Brain microvascular endothelial cell (primary cell): ENCODE measurements at regions not wholly inside any gene's neighbourhood (a gene's known extent, or its start where the extent isn't known, plus 50 kb on each side); places are given as distances from the start of the nearest gene placed in this dataset.

Experiments
- DNase-seq: peaks from one replicate; pipeline ENCODE4 v3.0.0-alpha.2; 2020
- H3K27ac ChIP-seq: fragments of 250-450 bp; sonication (Bioruptor Pico); 2 replicates; pipeline ENCODE4 v1.5.1; 2020; ENCODE audit warnings: mild to moderate bottlenecking, moderate library complexity
- H3K27me3 ChIP-seq: fragments of 250-450 bp; sonication (Bioruptor Pico); replicated peaks from 2 replicates; pipeline ENCODE4 v1.5.1; 2020; ENCODE audit warnings: mild to moderate bottlenecking
- H3K36me3 ChIP-seq: fragments of 250-450 bp; sonication (Bioruptor Pico); replicated peaks from 2 replicates; pipeline ENCODE4 v1.5.1; 2020; ENCODE audit warnings: mild to moderate bottlenecking
- H3K4me3 ChIP-seq: 2 replicates; pipeline ENCODE4 v1.5.1; 2011; ENCODE audit warnings: low read depth, mild to moderate bottlenecking, control low read depth, low read length, moderate library complexity
- CTCF ChIP-seq: IDR thresholded peaks from 2 replicates; pipeline ENCODE4 v1.5.1; 2011; ENCODE audit warnings: low read depth, mild to moderate bottlenecking, moderate library complexity, low read length, control low read depth, inconsistent platforms; ENCODE audit errors: missing control alignments
- in situ Hi-C: cut with HindIII; loops from 2 replicates; pipeline ENCODE4 v1.10.0; 2017; ENCODE audit warnings: low sequenced_read_pairs, low pct_ligation_motif_present

GRCh38 chr12:115404761-115405470, 720.9 kb upstream of the TBX3 start:
- no peaks in the 10 kb centered on the region for H3K27me3 ChIP-seq
- H3K27ac ChIP-seq, result peak overlapping the region; percentile 30
- no peak for TF ChIP-seq CTCF
- DNase-seq, result peak; percentile 79
- no peak overlapping the region for H3K4me3 ChIP-seq
- in situ Hi-C loops, result no loop called here
- no peaks in the 10 kb centered on the region for H3K36me3 ChIP-seq

DNA sequence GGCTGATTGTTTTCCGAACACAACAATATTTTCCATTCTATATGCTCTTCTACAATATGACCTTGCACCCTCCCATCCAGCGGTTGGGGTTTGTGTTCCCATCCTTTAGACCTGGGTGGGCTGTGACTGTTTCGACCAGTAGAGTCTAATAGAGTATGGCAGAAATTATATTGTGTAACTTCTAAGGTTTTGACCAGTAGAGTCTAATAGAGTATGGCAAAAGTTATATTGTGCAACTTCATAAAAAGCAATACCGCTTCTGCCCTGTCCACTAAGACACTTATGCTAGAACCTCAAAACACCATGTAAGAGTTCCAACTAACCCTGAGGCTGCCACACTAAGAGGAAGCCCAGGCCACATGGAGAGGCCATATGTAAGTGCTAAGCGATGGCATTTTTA, 719.7 kb upstream of the TBX3 start:
- H3K36me3 ChIP-seq, result no peaks in the 10 kb centered on the region
- no peak overlapping the region for H3K27ac ChIP-seq
- in situ Hi-C loops, result no loop called here
- TF ChIP-seq CTCF, result no peak
- no peak for DNase-seq
- no peaks in the 10 kb centered on the region for H3K27me3 ChIP-seq
- H3K4me3 ChIP-seq, result no peak overlapping the region

- no peak overlapping the region for H3K27ac ChIP-seq
- no peak for TF ChIP-seq CTCF
- H3K4me3 ChIP-seq, result no peak overlapping the region
- DNase-seq, result no peak
- no peaks in the 10 kb centered on the region for H3K27me3 ChIP-seq
- in situ Hi-C loops, result no loop called here
- no peaks in the 10 kb centered on the region for H3K36me3 ChIP-seq
Measured at GRCh38 chr12:115403253-115403652, 719.3 kb upstream of the TBX3 start.

DNA sequence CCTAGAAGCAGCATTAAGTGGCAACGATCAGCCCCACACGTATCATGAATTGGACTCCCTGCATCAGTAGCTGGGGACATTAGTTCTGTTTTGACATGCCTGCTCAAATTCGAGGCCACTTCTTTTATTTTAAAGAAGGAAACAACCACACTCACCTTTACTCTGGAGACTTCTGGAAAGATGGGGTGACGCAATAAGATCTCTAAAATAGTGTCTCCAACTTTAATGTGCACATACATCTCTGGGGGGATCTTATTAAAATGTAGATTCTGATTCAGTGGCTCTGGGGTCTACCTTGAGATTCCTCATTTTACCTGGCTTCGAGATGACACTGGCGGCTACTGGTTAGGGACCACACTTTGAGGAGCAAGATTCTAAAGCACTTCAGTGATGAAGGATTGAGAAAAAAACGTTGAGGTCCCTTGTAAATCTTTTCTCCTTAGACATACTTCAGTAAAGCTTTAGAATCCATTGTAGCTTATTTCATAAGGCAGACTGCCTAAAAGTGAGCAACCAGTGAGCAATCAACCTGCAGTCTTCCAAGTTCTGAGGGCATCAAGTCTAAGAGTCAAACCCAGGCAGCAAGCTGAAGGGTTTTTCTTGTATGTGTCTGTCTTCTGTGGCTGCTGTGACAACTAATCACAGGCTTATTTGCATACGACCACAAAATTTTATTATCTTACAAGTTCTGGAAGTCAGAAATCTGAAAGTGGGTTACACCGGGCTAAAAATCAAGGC, 718.6 kb upstream of the TBX3 start:
- no peak overlapping the region for H3K27ac ChIP-seq
- TF ChIP-seq CTCF, result no peak
- DNase-seq, result no peak
- in situ Hi-C loops, result no loop called here
- no peak overlapping the region for H3K4me3 ChIP-seq
- H3K36me3 ChIP-seq, result no peaks in the 10 kb centered on the region
- no peaks in the 10 kb centered on the region for H3K27me3 ChIP-seq

- Histone ChIP-seq H3K27ac (no peak overlapping the region), H3K27me3 (no peaks in the 10 kb centered on the region), H3K36me3 (no peaks in the 10 kb centered on the region), H3K4me3 (no peak overlapping the region)
- DNase-seq, result no peak
- no peak for TF ChIP-seq CTCF
- in situ Hi-C loops, result no loop called here
Measured at GRCh38 chr12:115401761-115402160, 717.8 kb upstream of the TBX3 start.
